Lower lobe of right lung (tissue), 2 donors: ENCODE measurements at regions not wholly inside any gene's neighbourhood (a gene's known extent, or its start where the extent isn't known, plus 50 kb on each side); places are given as distances from the start of the nearest gene placed in this dataset.

Experiments
- ATAC-seq, 2 donors: fragments of 200-7000 bp; cut with Tn5 transposase; one replicate each; pipeline ENCODE4 v1.9.1; 2020 to 2022; ENCODE audit warnings: mild to moderate bottlenecking in 2 of 2, moderate library complexity in 2 of 2
- DNase-seq: peaks from one replicate; pipeline ENCODE4 v3.0.0-alpha.2; 2020
- H3K27ac ChIP-seq: fragments of 200-600 bp; one replicate; pipeline ENCODE4 v1.8.0; 2022
- H3K27me3 ChIP-seq: fragments of 200-600 bp; one replicate; pipeline ENCODE4 v1.8.0; 2022; ENCODE audit warnings: low read depth
- H3K36me3 ChIP-seq: fragments of 200-600 bp; one replicate; pipeline ENCODE4 v1.8.0; 2022; ENCODE audit warnings: mild to moderate bottlenecking
- H3K4me1 ChIP-seq: fragments of 200-600 bp; one replicate; pipeline ENCODE4 v1.8.0; 2022
- H3K4me3 ChIP-seq: fragments of 200-600 bp; one replicate; pipeline ENCODE4 v1.8.0; 2022; ENCODE audit warnings: mild to moderate bottlenecking
- H3K9me3 ChIP-seq: fragments of 200-600 bp; one replicate; pipeline ENCODE4 v1.8.0; 2022
- CTCF ChIP-seq: fragments of 200-600 bp; IDR thresholded peaks from one replicate; pipeline ENCODE4 v1.8.0; 2022; ENCODE audit warnings: antibody characterized with exemption, mild to moderate bottlenecking
- intact Hi-C: fragments of 100-400 bp; cut with DNase I; formaldehyde crosslinking; loops from one replicate; pipeline ENCODE4 v1.11.0; 2022
- donor health status: DM: no; HTN: yes; CAD: no; lungs with severe emphysema.

- no peaks in the 10 kb centered on the region for H3K9me3 ChIP-seq
- intact Hi-C loops = no loop called here
- no peaks in the 10 kb centered on the region for H3K36me3 ChIP-seq
- H3K27me3 ChIP-seq = no peaks in the 10 kb centered on the region
- H3K27ac ChIP-seq = no peak overlapping the region
- H3K4me1 ChIP-seq = no peaks in the 10 kb centered on the region
- ATAC-seq (no peak), DNase-seq (no peak)
- H3K4me3 ChIP-seq = no peak overlapping the region
- no peak for TF ChIP-seq CTCF
These were observed 991.6 kb downstream of the FAT4 start for GRCh38 chr4:126306152-126306869.

GRCh38 chr4:126318376-126318775, 1003.6 kb downstream of the FAT4 start:
- no peaks in the 10 kb centered on the region for H3K4me1 ChIP-seq
- no peak overlapping the region for H3K4me3 ChIP-seq
- no peak for TF ChIP-seq CTCF
- H3K36me3 ChIP-seq = no peaks in the 10 kb centered on the region
- no peak for ATAC-seq
- no peaks in the 10 kb centered on the region for H3K27me3 ChIP-seq
- no peaks in the 10 kb centered on the region for H3K9me3 ChIP-seq
- no peak for DNase-seq
- no peak overlapping the region for H3K27ac ChIP-seq
- intact Hi-C loops = no loop called here

GRCh38 chr4:126328914-126329313, 1014.2 kb downstream of the FAT4 start:
- intact Hi-C loops = no loop called here
- H3K36me3 ChIP-seq = no peaks in the 10 kb centered on the region
- H3K4me3 ChIP-seq = no peak overlapping the region
- H3K27ac ChIP-seq = no peak overlapping the region
- ATAC-seq (no peak), DNase-seq (no peak)
- TF ChIP-seq CTCF = no peak
- no peaks in the 10 kb centered on the region for H3K27me3 ChIP-seq
- H3K4me1 ChIP-seq = no peaks in the 10 kb centered on the region
- H3K9me3 ChIP-seq = no peaks in the 10 kb centered on the region

- Histone ChIP-seq H3K27me3 (no peaks in the 10 kb centered on the region), H3K4me3 (no peak overlapping the region), H3K4me1 (no peaks in the 10 kb centered on the region), H3K36me3 (no peaks in the 10 kb centered on the region), H3K27ac (no peak overlapping the region), H3K9me3 (no peaks in the 10 kb centered on the region)
- intact Hi-C loops = no loop called here
- no peak for ATAC-seq
- DNase-seq = no peak
- TF ChIP-seq CTCF = no peak
These were observed 1023.8 kb downstream of the FAT4 start for GRCh38 chr4:126338548-126338947.

- no peak overlapping the region for H3K4me3 ChIP-seq
- TF ChIP-seq CTCF = no peak
- ATAC-seq = no peak
- H3K36me3 ChIP-seq = no peaks in the 10 kb centered on the region
- H3K9me3 ChIP-seq = no peaks in the 10 kb centered on the region
- no peaks in the 10 kb centered on the region for H3K4me1 ChIP-seq
- no peak overlapping the region for H3K27ac ChIP-seq
- no peaks in the 10 kb centered on the region for H3K27me3 ChIP-seq
- no peak for DNase-seq
- intact Hi-C loops = no loop called here
These were observed 1027.2 kb downstream of the FAT4 start for GRCh38 chr4:126341927-126342326.

- Histone ChIP-seq H3K9me3 (no peaks in the 10 kb centered on the region), H3K27me3 (no peaks in the 10 kb centered on the region), H3K4me3 (no peak overlapping the region), H3K4me1 (no peaks in the 10 kb centered on the region), H3K27ac (no peak overlapping the region), H3K36me3 (no peaks in the 10 kb centered on the region)
- intact Hi-C loops = no loop called here
- no peak for TF ChIP-seq CTCF
- ATAC-seq (no peak), DNase-seq (no peak)
These were observed 1029.7 kb downstream of the FAT4 start for GRCh38 chr4:126344472-126344871.
